Esophagus squamous epithelium (tissue), 4 donors: ENCODE measurements at regions not wholly inside any gene's neighbourhood (a gene's known extent, or its start where the extent isn't known, plus 50 kb on each side); places are given as distances from the start of the nearest gene placed in this dataset.

Experiments used
- CTCF ChIP-seq, 6 experiments: fragments of 450-650 bp in 4 of 6; fragments of 200-600 bp in 2 of 6; sonication (generic) in 2 of 6; IDR thresholded peaks; one replicate each; pipeline ENCODE4 v1.5.1; 2016 to 2019; ENCODE audit warnings: antibody characterized with exemption in 6 of 6, mild to moderate bottlenecking in 4 of 6, moderate library complexity in 4 of 6
- POLR2A ChIP-seq, 4 donors: fragments of 450-650 bp; IDR thresholded peaks; one replicate each; pipeline ENCODE4 v1.6.1; 2017; ENCODE audit warnings: antibody characterized with exemption in 4 of 4, mild to moderate bottlenecking in 4 of 4, moderate library complexity in 3 of 4

- TF ChIP-seq CTCF (IDR thresholded peaks at IDR 0.05) = no peak
- no peak for TF ChIP-seq POLR2A (IDR thresholded peaks at IDR 0.05)
Measured at GRCh38 chr18:40863801-40864200, 1091.2 kb upstream of the PIK3C3 start.
